RPMI7951 (cell line): ENCODE measurements at regions not wholly inside any gene's neighbourhood (a gene's known extent, or its start where the extent isn't known, plus 50 kb on each side); places are given as distances from the start of the nearest gene placed in this dataset.

Experiments used
- DNase-seq: peaks from one replicate; pipeline ENCODE4 v3.0.0-alpha.2; 2012; ENCODE audit warnings: low read depth

DNA sequence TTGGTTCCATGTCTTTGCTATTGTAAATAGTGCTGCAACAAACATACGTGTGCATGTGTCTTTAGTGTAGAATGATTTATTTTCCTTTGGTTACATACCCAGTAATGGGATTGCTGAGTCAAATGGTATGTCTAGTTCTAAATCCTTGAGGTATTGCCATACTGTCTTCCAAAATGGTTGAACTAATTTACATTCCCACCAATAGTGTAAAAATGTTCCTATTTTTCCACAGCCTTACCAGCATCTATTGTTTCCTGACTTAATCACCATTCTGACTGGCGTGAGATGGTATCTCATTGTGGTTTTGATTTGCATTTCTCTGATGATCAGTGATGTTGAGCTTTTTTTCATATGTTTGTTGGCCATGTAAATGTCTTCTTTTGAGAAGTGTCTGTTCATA, 226.6 kb downstream of the ETAA1 start:
- DNase-seq = peak; percentile 28

DNA sequence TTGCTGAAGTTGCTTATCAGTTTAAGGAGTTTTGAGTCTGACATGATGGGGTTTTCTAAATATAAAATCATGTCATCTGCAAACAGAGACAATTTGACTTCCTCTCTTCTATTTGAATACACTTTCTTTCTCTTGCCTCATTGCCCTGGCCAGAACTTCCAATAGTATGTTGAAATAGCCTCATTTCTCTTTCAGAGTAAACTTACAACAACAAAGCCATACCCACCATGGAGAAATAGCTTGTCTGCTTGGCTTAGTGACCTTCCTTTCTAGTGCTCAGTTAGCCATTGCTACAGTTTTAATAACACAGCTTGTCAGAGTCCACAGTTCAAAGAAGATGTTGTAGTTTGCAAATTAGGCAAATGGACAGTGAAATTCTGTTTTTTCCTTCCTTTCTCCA, 228.0 kb downstream of the ETAA1 start:
- no peak for DNase-seq

DNA sequence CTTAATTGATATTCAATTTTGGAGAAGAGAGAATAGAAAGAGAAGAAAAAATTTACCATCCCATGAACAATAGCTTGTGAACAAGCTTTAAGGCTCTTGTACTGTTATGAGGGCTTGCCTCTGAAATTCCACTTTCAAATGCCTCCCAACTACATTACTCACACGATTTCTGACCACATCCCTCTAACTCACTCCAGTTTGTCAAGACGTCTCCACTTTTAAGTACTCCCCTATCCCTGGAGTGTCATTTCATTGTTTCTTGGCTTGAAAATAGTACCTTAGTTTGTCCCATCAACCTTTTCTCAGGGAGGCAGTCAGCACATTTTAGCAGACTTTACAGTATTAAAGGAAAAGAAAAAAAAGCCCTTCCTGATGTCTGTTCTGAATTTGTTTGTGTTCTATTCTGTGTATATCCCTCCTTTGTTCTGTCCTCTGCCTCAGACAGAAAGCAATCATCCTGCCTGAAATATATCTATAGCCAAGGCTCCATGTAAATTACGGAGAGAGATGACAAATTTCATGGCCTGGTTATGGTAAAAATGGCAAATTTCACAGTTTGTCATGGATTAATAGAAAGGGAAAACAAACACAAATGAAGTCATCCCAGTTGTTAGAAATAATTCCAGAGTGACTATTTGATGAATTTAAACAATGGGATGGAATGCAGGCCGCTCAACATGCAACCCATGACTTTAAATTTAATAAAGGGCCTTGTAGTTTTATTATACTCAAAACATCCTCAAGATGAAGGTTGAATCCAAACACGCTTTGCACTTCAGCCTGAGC, 228.8 kb downstream of the ETAA1 start:
- peak; percentile 85 for DNase-seq

DNA sequence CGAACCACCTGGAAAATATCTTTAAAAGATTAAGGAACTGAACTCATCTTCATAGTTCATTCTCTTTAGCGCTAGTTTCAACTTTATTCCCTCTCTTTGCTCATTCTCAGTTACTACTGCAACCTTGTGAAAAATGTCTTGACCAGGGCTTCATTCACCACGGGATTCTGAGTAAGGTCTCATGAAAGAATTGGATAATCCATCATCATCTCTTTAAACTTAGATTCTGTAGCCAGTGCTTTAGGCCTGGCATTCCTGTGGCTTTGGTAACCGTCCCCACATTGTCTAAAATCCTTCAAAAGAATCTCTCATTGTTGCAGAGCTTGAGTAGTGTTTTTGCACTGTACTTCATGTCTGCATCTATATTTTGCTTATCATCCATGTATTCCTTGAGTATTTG, 229.5 kb downstream of the ETAA1 start:
- DNase-seq = peak; percentile 86

DNA sequence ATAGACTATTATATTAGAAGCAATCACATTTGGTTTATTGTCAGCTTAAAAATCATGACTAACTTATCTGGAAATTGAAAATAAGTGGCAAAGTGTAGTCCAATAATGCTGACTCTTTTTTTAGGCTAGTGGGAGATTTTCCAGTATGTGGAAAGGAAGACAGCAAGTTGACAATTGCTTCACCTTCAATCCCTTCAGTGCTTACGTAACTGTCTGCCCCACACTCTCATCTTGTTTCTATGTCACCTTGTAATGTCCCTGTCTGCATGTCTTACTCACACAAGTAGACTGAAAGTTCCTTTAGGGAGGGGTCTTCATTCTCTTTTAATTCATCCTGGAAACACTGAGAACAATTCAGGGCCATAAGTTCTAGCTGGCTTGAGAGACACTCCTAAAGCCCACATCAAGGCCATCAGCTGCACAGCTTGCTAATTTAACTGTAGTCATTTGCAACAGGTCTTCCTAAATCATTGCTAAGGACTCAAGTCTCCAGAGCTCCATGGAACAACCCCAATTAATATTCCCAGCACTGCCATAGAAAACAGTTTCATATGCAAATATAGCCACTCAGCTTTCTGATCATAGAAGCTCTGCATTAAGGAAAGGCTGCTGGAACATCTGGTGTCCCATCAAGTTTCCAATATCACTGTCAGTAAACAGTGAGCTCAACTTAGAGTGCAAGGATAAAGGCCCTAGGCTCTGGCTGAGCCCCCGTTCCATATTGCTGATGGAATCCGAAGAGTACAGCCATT, 230.5 kb downstream of the ETAA1 start:
- no peak for DNase-seq

DNA sequence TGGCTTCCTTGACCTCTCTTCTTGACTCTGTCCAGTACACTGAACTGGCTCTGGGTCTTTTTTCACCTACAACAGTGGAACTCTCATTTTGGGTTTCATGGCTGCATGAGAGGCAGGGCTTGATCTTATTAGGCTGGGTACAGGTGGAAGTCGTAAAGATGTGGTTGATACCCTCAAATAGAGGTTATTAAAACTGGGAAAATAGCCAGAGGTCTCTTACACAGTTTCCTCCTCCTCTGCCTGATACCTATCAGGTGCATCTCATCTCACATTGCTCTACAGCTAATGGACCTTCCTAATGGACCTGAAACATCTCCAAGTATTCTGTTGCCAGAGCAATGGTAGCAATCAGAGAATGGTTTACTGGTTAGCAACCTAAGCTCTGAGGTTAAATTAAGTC, 231.8 kb downstream of the ETAA1 start:
- no peak for DNase-seq

DNA sequence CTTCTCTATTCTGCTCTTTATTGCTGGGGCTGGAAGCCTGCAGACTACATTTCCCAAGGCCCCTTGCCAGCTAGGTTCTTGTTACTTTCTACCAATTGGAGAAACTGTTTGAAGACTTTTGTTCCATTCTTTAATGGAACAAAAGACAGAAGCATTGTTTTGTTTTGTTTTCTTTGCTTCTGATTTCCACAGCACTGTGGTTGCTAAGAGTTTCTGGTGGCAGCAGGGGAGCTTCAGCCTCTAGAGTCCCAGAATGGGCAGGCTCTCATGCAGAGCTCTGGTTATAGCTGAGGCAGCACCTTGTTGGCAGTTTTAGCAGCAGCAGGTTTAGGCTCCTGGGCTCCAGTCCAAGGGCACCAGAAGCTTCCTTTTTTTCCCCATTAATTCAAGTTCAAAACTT, 234.3 kb downstream of the ETAA1 start:
- no peak for DNase-seq

DNA sequence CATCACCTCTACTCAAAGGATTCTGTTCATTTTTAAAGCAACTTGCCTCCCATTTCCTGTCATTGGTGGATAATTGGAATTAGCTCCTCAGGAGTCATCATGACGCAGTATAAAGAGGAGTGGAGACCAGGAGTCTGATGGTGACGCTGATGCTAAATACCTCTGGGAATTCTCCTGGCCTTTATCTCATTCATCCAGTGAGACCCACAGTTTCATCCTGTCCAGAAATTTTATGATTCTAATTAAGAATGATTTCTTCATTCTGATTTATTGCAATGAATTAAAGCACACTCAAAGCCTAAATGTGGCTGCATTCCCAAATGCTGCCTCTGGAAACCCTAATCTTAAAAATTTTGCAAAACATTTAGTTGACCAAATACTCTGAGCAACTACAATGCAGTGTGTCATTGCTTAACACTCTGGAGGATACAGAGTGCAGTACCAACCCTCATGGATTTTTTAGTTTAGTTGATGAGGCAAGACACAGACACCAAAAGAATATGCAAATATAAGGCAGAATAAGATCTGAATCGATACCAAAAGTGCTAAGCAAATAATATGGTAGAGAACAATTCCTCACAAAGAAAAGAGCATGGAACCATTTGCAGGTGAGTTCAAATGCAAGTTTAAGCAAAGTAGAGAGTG, 236.2 kb downstream of the ETAA1 start:
- DNase-seq = no peak

DNA sequence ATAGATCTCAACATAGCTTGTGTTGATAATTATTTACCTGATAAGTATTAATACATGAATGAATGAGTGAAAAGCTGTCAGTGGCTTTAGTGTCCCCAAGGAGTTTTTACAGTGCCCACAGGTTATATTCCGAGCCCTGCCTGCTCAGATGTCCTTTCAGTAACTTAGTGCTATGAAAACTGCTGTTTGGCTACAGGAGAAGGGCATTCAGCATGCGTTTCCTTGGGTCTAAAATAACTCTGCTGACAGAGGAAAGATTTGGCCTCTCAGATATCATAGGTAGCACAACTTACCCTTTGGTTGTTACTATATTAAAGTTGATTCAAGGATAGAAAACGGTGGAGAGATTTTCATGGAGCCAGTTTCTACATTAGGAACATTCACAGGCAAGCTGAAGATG, 241.0 kb downstream of the ETAA1 start:
- no peak for DNase-seq

DNA sequence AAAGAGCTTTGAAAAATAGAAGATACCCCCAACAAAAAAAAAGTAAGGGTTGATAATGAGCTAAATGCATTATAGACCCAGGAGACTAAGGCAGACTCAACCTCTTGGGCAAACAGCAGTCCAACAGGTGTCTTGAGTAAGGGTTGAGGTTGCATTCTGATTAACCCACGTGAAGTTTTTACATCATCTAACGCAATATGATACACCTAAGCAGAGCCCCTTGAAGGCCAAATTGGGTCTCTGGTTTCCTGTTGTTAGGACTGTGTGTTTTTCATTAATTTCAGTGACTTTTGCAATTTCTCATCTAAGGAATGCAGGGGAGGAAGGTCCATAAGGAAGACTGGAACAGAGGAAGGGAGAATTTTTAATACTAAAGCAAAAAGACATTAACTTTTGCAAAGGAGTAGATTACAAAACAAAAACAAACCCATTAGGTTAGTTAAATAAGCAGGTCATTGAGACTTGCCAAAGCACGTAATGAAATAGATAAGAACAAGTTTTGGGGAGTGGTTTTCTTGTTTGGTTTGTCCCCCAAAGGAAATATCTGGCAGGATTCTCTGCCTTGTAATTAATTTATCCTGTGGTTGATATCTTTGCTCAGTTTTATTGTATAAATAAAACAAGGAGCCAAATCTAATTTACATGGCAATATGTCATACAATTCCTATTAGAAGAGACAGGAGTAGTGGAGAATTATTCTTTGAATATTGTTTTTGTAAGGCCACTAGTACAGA, 244.3 kb downstream of the ETAA1 start:
- no peak for DNase-seq

DNA sequence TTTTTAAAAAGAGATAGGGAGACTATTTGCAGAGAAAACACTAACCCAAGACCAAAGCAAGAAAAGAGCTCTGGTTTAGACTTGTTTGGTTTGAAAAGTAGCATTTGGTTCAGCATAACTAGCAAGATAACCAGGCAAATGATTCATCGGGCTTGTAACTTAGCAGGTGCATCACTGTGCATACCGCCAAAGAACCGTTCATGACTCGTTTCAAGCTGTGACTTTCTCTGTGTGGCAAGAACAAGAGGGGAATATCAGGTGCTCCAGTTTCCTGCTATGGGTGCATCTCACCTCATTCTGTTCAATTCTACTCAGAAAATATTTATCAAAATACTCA, 244.9 kb downstream of the ETAA1 start:
- no peak for DNase-seq

DNA sequence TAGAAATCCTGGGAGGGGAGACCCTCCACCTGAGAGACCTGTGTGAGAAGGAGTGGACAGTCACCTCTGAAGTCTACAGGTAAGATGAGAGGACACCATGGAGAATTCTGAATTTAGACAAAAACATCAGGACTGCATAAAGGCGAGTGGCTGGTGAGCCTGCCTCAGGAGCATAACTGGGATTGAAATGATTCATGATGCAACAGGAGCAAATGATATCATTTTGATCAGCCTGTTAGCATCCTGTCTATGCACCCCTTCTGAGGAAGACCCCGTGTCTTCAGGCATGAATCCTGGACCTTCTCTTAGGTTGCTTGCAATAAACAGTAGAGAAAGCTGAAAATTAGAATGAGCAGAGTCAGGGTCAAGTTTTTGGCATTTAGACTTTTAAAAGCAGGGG, 245.8 kb downstream of the ETAA1 start:
- no peak for DNase-seq

DNA sequence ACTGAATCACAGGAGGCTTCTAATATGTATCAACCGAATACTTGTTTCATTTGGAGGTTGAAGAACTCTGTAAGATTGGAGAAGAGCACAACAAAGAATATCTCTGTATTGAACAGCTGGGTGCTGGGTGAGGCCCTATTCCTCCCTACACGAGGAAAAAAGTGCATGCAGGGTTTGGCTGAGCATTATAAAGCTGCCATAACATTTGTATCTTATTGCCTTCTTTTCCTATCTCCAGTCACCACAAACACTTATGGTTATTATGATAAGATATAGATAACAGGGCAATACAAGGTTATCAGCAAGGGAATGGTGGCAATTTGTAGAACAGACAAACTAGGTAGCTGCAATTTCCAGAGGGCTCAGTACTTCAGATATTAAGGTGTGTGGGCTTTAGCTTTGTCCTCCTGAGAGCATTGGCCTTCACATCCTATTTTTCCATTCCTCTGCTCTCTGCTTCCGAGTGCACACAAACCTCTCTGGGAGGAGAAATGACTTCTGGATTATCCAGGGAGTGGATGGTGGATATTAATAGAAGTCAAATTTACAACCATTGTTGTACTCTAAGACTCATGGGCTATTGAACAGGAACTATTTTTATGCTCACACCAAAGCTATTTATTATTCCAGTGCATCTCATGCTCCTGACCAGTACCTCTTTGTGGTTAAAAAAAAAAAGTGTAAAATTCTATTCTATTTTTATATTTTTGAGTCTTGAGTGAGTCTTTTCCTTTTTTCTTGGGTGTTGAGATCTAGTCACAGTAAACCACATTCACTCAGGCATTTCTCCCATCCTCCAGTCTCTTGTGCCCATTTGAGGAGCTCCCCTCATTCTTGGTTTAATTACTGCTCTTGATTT, 248.4 kb downstream of the ETAA1 start:
- no peak for DNase-seq

DNA sequence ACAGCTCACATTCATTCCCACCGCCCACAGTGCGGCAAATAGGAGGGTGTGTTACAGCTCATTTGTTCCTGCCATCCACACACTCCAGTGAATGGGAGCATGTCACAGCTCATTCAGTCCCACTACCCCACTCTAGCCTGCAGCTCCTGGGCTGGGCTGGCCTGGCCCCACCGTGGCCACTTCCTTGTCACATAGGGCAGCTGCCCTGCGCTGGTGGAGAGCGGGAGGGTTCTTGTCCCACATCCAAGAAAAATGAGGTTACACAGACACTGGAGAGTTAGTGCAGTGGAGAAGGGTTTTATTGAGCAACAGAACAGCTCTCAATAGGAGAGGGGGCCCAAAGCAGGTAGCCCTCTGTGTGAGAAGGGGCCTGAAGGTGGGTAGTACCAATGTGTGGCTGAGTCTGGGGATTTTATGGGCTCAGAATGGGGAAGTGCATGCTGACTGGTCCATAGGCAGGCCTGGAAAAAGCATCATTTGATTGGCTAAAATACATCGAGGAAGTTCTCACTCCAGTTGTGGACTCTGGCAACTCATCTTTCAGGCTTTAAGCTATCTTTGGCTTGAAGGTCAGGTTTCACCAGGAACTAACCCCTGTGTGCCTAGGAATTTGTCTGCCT, 249.7 kb downstream of the ETAA1 start:
- DNase-seq = no peak

DNA sequence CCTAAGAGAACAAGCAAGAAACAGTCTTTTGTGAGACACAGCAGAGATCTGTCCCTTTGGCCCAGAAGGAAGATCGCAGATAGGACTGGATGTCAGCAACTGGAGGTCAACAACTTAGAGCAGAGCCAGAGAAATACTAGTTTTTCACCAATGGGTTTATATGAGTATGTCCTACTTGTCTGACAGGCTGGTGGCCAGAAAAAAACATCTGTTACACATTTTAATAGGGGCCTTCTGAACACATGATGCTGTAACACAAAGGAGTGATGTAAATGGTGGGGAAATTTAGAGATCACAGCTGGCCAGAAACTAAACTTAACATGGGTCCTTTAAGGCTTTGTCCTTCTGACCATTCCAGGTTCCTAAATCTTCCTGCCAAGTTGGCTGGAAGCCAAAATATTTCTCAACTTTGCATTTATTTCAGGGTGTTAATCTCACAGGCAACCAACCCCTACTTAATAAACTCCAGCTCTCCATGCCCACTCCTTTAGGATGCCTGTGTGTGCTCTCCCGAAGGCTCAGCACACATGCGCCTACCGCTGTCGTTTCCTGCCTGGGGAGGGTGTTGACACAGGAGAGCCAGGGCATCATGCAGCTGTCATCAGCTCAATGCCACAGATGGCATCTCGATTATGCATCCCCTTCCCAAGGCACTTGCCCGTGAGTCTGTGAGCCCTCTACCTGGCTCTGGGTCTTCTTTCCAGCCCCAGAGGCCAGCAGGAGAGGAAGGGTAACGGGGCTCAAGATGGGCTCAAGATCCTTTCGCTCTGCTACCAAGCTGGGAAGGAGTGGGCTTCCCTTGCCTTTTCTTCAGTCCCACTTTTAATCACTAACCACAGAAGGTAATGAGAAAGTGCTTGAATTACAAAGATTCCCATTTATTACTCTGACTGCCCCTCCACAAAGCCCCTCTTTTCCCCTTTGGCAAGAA, 252.5 kb downstream of the ETAA1 start:
- DNase-seq = peak; percentile 77

DNA sequence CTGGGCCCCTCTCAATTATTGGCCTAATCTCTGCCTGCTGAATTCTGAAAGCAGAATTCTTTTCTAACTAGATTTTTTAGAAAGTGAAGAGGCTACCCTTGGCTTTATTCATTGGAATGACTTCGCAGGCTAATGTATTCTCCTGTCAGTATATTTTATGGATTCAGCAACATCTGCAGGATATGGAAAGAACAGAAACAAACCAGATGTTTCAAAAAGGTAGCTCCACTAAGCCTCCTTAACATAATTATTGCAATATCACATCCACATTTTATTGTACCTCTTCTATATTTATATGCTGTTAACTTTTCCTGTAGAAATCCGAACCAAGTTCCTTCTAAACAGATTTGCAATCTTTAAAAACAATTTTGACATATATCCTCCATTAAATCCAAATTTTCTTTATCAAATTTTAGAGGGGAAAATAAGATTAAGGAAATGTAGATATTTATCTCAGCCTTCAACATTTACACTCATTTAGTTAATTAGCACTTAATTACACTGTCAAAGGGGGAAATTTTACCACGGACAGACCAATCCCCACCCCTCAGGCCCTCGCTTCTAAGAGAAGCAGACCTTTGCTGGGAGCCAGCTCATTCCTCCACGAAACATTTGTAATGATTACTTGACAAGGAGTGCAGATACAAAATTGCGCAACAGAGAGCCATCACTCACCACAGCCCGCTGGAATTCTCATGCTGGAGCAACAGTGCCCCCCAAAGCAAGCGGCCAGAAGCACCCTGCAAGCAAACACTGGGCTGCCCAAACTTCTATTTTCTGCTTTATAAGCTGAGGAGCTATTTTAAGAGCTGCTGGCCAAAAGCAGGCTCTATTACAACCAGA, 253.4 kb downstream of the ETAA1 start:
- peak; percentile 88 for DNase-seq

DNA sequence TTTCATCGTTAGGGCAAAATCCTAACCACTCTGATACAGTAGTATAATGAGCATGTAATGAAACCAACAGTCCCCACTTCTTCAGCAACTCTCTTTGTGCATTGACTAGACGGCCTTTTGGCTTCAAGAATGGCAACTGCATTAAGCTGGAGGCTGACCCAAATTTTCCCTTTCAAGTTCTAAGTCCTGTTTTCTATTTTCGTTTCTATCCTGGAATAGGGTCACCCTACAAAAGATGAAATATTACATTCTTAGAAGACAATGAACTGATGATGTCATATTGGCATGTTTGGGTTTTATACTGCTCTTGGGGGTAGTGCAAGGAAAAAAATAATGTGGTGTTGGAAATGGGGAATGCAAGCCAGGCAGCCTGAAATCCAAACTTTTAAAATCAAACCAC, 254.4 kb downstream of the ETAA1 start:
- DNase-seq = peak; percentile 15

DNA sequence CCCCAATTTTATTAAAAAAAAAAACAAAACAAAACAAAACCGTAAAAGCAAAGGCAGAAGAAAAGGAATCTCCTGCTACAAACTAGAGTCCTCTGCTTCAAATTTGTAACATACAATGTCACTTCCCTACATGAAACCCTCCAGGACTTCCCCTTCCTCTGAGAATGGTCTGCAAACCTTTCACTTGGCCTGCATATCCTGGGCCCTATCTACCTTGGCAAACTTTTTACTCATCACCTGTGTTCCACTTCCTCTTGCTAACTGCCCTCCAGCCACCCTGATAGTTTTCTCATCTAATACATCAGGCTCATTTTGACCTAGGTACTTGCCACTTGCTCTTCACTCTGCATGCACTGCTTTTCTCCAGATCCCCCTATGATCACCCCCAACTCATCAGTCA, 255.5 kb downstream of the ETAA1 start:
- no peak for DNase-seq

DNA sequence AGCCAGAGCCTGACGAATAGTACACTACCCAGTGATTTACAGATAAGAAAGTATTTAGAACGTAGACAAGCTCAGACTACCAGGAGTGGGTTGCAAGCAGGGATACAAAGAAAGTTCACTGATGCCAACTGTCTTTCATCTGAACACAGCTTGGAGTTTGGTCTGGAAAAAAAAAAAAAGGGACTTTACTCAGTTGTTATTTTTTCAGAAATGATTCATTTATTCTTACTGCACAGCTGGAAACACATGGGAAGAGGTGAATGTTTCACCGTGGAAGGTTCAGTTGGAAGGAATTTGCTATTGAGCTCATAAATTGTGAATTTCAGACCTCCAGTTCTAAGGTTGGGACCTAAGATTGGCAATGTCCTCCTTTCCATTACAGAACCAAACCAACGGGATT, 259.7 kb downstream of the ETAA1 start:
- DNase-seq = no peak
